Ascending aorta (tissue), 2 donors: ENCODE measurements at regions not wholly inside any gene's neighbourhood (a gene's known extent, or its start where the extent isn't known, plus 50 kb on each side); places are given as distances from the start of the nearest gene placed in this dataset.

Experiments used
- DNase-seq, 2 donors: peaks; one replicate each; pipeline ENCODE4 v3.0.0-alpha.2; 2019; ENCODE audit warnings: low spot score in 2 of 2
- H3K27ac ChIP-seq, 2 donors: fragments of 200-600 bp; sonication (generic); one replicate each; pipeline ENCODE4 v1.5.1; 2016 to 2017; ENCODE audit warnings: mild to moderate bottlenecking in 1 of 2
- H3K27me3 ChIP-seq: fragments of 200-600 bp; sonication (generic); one replicate; pipeline ENCODE4 v1.5.1; 2017
- H3K36me3 ChIP-seq, 2 donors: fragments of 200-600 bp; sonication (generic); one replicate each; pipeline ENCODE4 v1.5.1; 2016
- H3K4me1 ChIP-seq, 2 donors: fragments of 200-600 bp; sonication (generic); one replicate each; pipeline ENCODE4 v1.5.1; 2016 to 2017; ENCODE audit warnings: mild to moderate bottlenecking in 1 of 2
- H3K4me3 ChIP-seq, 2 donors: fragments of 200-600 bp; sonication (generic); one replicate each; pipeline ENCODE4 v1.5.1; 2016 to 2017; ENCODE audit warnings: mild to moderate bottlenecking in 1 of 2
- H3K9me3 ChIP-seq, 2 donors: fragments of 200-600 bp; sonication (generic); one replicate each; pipeline ENCODE4 v1.5.1; 2016
- CTCF ChIP-seq, 3 experiments: fragments of 200-600 bp in 2 of 3; fragments of 450-650 bp in 1 of 3; sonication (generic) in 2 of 3; IDR thresholded peaks; one replicate each; pipeline ENCODE4 v1.5.1; 2016 to 2019; ENCODE audit warnings: antibody characterized with exemption in 3 of 3, mild to moderate bottlenecking in 1 of 3, moderate library complexity in 1 of 3
- intact Hi-C: fragments of 100-400 bp; cut with DNase I; formaldehyde crosslinking; loops from one replicate; pipeline ENCODE4 v1.15.1; 2023

DNA sequence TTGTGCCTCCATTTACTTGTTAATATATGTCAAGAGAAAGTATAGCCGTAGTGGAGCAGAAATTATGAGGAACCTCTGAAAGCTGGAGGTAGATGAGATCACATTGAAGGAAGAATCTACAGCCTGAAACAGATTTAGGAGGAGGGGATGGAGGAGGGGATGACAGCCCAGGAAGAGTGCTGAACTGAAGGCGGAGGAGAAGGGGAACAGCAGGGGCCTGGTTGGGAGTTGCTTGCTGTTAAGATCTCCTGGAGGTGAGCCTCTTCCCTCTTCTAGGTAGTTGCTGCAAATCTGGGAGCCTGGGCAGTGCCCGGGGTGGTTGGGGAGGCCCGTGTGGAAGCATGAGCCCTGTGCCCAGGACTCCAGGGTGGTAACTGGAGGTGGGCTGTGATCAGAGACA is 111.8 kb upstream of the SEMA6A start:
- DNase-seq: no peak
- TF ChIP-seq CTCF (IDR thresholded peaks at IDR 0.05): no peak
- H3K27me3 ChIP-seq: no peaks in the 10 kb centered on the region
- no peaks in the 10 kb centered on the region for H3K36me3 ChIP-seq
- H3K27ac ChIP-seq: no peak overlapping the region
- H3K9me3 ChIP-seq: no peaks in the 10 kb centered on the region
- H3K4me1 ChIP-seq: no peaks in the 10 kb centered on the region
- H3K4me3 ChIP-seq: no peak overlapping the region
- intact Hi-C loops: no loop called here

DNA sequence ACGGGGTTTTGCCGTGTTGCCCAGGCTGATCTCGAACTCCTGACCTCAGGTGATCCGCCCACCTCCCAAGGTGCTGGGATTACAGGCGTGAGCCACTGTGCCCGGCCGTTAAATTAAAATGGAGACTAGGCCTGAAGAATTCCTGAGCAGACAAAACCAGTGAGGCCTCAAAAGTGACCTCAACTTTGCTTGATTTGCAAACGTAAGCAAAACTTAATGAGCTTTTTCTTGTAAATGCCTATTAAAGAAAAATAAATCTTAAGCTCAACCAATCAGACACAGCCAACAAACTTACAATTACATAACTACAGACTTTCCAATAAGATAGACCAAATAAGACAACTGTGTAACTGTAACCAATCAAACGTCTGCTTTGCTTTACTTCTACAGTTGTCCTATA is 111.3 kb upstream of the SEMA6A start:
- Histone ChIP-seq H3K27ac (no peak overlapping the region), H3K4me1 (no peaks in the 10 kb centered on the region), H3K9me3 (no peaks in the 10 kb centered on the region), H3K4me3 (no peak overlapping the region), H3K36me3 (no peaks in the 10 kb centered on the region), H3K27me3 (no peaks in the 10 kb centered on the region)
- no peak for TF ChIP-seq CTCF (IDR thresholded peaks at IDR 0.05)
- intact Hi-C loops: no loop called here
- no peak for DNase-seq

DNA sequence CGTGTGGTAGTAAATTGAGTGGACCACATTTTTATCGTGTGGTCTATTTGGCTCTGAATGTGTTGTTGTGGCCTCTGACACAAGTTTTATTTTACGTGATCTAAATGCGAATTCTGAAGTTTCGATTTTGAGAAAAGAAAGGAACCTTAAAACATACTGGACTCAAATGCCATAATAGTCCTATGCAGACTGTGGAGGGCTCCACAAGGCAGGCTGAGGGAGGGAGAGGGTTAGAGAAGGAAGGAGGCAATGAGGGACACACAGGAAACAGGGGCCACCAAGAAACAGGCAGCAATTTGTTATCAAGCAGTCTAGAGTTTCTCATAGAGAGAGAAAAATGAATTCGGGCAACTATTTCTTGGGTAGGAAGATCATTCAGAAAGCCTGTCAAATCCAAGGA is 110.4 kb upstream of the SEMA6A start:
- Histone ChIP-seq H3K27ac (no peak overlapping the region), H3K9me3 (no peaks in the 10 kb centered on the region), H3K4me1 (no peaks in the 10 kb centered on the region), H3K36me3 (no peaks in the 10 kb centered on the region), H3K4me3 (no peak overlapping the region), H3K27me3 (no peaks in the 10 kb centered on the region)
- no peak for DNase-seq
- no peak for TF ChIP-seq CTCF (IDR thresholded peaks at IDR 0.05)
- intact Hi-C loops: no loop called here

GRCh38 chr5:116681334-116682013 is 106.9 kb upstream of the SEMA6A start:
- Histone ChIP-seq H3K4me1 (no peaks in the 10 kb centered on the region), H3K27me3 (no peaks in the 10 kb centered on the region), H3K4me3 (no peak overlapping the region), H3K27ac (no peak overlapping the region), H3K9me3 (no peaks in the 10 kb centered on the region), H3K36me3 (no peaks in the 10 kb centered on the region)
- no peak for DNase-seq
- no peak for TF ChIP-seq CTCF (IDR thresholded peaks at IDR 0.05)
- intact Hi-C loops: no loop called here

DNA sequence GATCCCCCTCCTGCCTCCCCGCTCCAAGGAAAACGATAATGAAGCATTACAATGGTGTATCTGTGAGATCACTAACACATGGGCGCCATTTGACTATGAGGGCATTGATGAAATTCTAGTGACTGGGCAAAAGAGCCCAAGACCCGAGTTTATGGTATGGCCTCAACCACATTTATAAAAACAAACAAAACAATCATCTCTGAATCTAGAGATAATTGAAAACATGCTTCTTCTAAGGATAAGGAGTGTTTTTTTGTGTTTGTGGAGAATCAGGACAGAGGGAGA is 100.9 kb upstream of the SEMA6A start:
- DNase-seq: no peak
- H3K36me3 ChIP-seq: no peaks in the 10 kb centered on the region

More for the DNA sequence above, 100.9 kb upstream of the SEMA6A start:
- intact Hi-C loops: no loop called here
- H3K9me3 ChIP-seq: no peaks in the 10 kb centered on the region
- H3K27me3 ChIP-seq: no peaks in the 10 kb centered on the region
- TF ChIP-seq CTCF (IDR thresholded peaks at IDR 0.05): no peak
- no peak overlapping the region for H3K27ac ChIP-seq
- H3K4me3 ChIP-seq: no peak overlapping the region
- no peaks in the 10 kb centered on the region for H3K4me1 ChIP-seq
